CD14-positive monocyte (primary cell): ENCODE measurements at regions not wholly inside any gene's neighbourhood (a gene's known extent, or its start where the extent isn't known, plus 50 kb on each side); places are given as distances from the start of the nearest gene placed in this dataset.

ENCODE experiments used
- DNase-seq, 3 donors: peaks; one replicate each; pipeline ENCODE4 v3.0.0-alpha.2; 2011 to 2022
- H2AFZ ChIP-seq: 2 replicates; pipeline ENCODE4 v1.6.0; 2012; ENCODE audit warnings: mild to moderate bottlenecking, low read depth, low read length, inconsistent platforms; ENCODE audit not compliant: insufficient read depth, poor library complexity, severe bottlenecking
- H3K27ac ChIP-seq, 2 donors: 1 replicate in 1 of 2; 2 replicates in 1 of 2; pipeline ENCODE4 v1.5.1; 2012 to 2013; ENCODE audit warnings: low read length in 2 of 2, control low read depth in 1 of 2, inconsistent platforms in 1 of 2, low read depth in 1 of 2, mild to moderate bottlenecking in 1 of 2
- H3K27me3 ChIP-seq, 2 donors: one replicate each; pipeline versions ENCODE4 v1.6.0 to v1.6.1; 2011 to 2013; ENCODE audit warnings: low read length in 2 of 2; ENCODE audit not compliant: control insufficient read depth in 2 of 2, insufficient read depth in 2 of 2
- H3K36me3 ChIP-seq, 2 donors: replicated peaks in 1 of 2; 1 replicate in 1 of 2; 2 replicates in 1 of 2; pipeline versions ENCODE4 v1.5.1 to v1.6.1; 2012 to 2013; ENCODE audit warnings: low read length in 2 of 2, control low read depth in 1 of 2, inconsistent platforms in 1 of 2, mild to moderate bottlenecking in 1 of 2; ENCODE audit not compliant: insufficient read depth in 2 of 2, control insufficient read depth in 1 of 2
- H3K4me1 ChIP-seq, 2 donors: 1 replicate in 1 of 2; 2 replicates in 1 of 2; pipeline versions ENCODE4 v1.5.1 to v1.6.1; 2012 to 2013; ENCODE audit warnings: low read length in 2 of 2, control low read depth in 1 of 2, inconsistent platforms in 1 of 2, mild to moderate bottlenecking in 1 of 2, moderate library complexity in 1 of 2; ENCODE audit not compliant: insufficient read depth in 2 of 2, control insufficient read depth in 1 of 2
- H3K4me2 ChIP-seq: replicated peaks from 2 replicates; pipeline ENCODE3; 2012; ENCODE audit warnings: low read length, moderate library complexity, mild to moderate bottlenecking; ENCODE audit not compliant: poor library complexity, severe bottlenecking; ENCODE audit errors: extremely low read depth
- H3K4me3 ChIP-seq, 3 experiments: fragments of 200-600 bp in 1 of 3; sonication (generic) in 1 of 3; replicated peaks in 1 of 3; 1 replicate in 2 of 3; 2 replicates in 1 of 3; pipeline ENCODE4 v1.5.1; 2011 to 2013; ENCODE audit warnings: low read length in 3 of 3, mild to moderate bottlenecking in 3 of 3, control low read depth in 2 of 3, low read depth in 2 of 3, inconsistent platforms in 1 of 3, moderate library complexity in 1 of 3
- H3K79me2 ChIP-seq: 2 replicates; pipeline ENCODE4 v1.6.0; 2012; ENCODE audit warnings: mild to moderate bottlenecking, control low read depth, inconsistent platforms, low read length, moderate library complexity; ENCODE audit not compliant: insufficient read depth
- H3K9ac ChIP-seq: 2 replicates; pipeline ENCODE4 v1.6.0; 2017; ENCODE audit warnings: low read length, mild to moderate bottlenecking; ENCODE audit not compliant: insufficient read depth, poor library complexity, severe bottlenecking
- H3K9me3 ChIP-seq, 2 donors: replicated peaks in 1 of 2; 1 replicate in 1 of 2; 2 replicates in 1 of 2; pipeline versions ENCODE4 v1.5.1 to v1.6.1; 2012 to 2013; ENCODE audit warnings: low read length in 2 of 2, control low read depth in 1 of 2; ENCODE audit not compliant: control insufficient read depth in 1 of 2, insufficient read depth in 1 of 2
- H4K20me1 ChIP-seq: 2 replicates; pipeline ENCODE4 v1.6.0; 2012; ENCODE audit warnings: mild to moderate bottlenecking, low read length, control low read depth, moderate library complexity; ENCODE audit not compliant: insufficient read depth
- H3K27ac Mint-ChIP-seq, 7 donors: one replicate each; pipeline ENCODE4 v1.8.0; 2020; ENCODE audit warnings: mild to moderate bottlenecking in 7 of 7, mixed read lengths in 7 of 7, moderate library complexity in 6 of 7, inconsistent platforms in 2 of 7
- H3K27me3 Mint-ChIP-seq, 3 donors: one replicate each; pipeline ENCODE4 v1.8.0; 2021 to 2022; ENCODE audit warnings: low read depth in 3 of 3, mild to moderate bottlenecking in 3 of 3, mixed read lengths in 3 of 3, moderate library complexity in 3 of 3, inconsistent platforms in 1 of 3
- H3K36me3 Mint-ChIP-seq, 2 donors: one replicate each; pipeline ENCODE4 v1.8.0; 2020; ENCODE audit warnings: mixed read lengths in 2 of 2, inconsistent platforms in 1 of 2, mild to moderate bottlenecking in 1 of 2
- H3K4me1 Mint-ChIP-seq: one replicate; pipeline ENCODE4 v1.8.0; 2020; ENCODE audit warnings: mild to moderate bottlenecking, mixed read lengths
- H3K4me3 Mint-ChIP-seq, 2 donors: one replicate each; pipeline ENCODE4 v1.8.0; 2020; ENCODE audit warnings: mild to moderate bottlenecking in 2 of 2, mixed read lengths in 2 of 2, moderate library complexity in 1 of 2
- H3K9me3 Mint-ChIP-seq, 7 donors: one replicate each; pipeline ENCODE4 v1.8.0; 2020 to 2022; ENCODE audit warnings: mixed read lengths in 7 of 7, mild to moderate bottlenecking in 6 of 7, moderate library complexity in 6 of 7, inconsistent platforms in 2 of 7
- CTCF ChIP-seq: fragments of 200-600 bp; IDR thresholded peaks from one replicate; pipeline ENCODE4 v1.8.0; 2022; ENCODE audit warnings: antibody characterized with exemption, mild to moderate bottlenecking
- WGBS: methylation state at CpG from one replicate; pipeline ENCODE4 v1.1.5; 2013; ENCODE audit warnings: missing lambda C conversion rate; ENCODE audit not compliant: insufficient coverage; 5-methylcytosine and 5-hydroxymethylcytosine counted together
- intact Hi-C, 2 donors: fragments of 100-400 bp; cut with micrococcal nuclease; formaldehyde crosslinking; loops; one replicate each; pipeline versions ENCODE4 v1.15.0 to v1.15.1; 2023

- DNase-seq: no peak
- H2AFZ ChIP-seq: no peak overlapping the region
- Mint-ChIP-seq H3K4me3 (no peak overlapping the region), H3K9me3 (no peaks in the 10 kb centered on the region), H3K36me3 (no peaks in the 10 kb centered on the region), H3K27me3 (peaks cover 0 to 4% (median 0%) of the 10 kb centered on the region in 3 donors), H3K4me1 (peaks cover 6% of the 10 kb centered on the region), H3K27ac (no peak overlapping the region)
- H3K4me2 ChIP-seq: no peak overlapping the region
- no peak for TF ChIP-seq CTCF
- H3K9me3 ChIP-seq: no peaks in the 10 kb centered on the region
- H4K20me1 ChIP-seq: no peaks in the 10 kb centered on the region
- no peak overlapping the region for H3K27ac ChIP-seq
- H3K4me1 ChIP-seq: no peaks in the 10 kb centered on the region
- no peak overlapping the region for H3K9ac ChIP-seq
- H3K36me3 ChIP-seq: no peaks in the 10 kb centered on the region
- no peaks in the 10 kb centered on the region for H3K27me3 ChIP-seq
- no peaks in the 10 kb centered on the region for H3K79me2 ChIP-seq
- WGBS: no CpG with 5 or more reads among the region's 2 CpGs
- intact Hi-C loops: no loop called here
- no peak overlapping the region for H3K4me3 ChIP-seq
Measured at GRCh38 chr6:82015526-82015925, 232.0 kb downstream of the IBTK start.

GRCh38 chr6:82015043-82015442, 232.5 kb downstream of the IBTK start:
- no peaks in the 10 kb centered on the region for H3K9me3 Mint-ChIP-seq
- H3K4me3 ChIP-seq: no peak overlapping the region
- peak in 1 of 3 donors; percentile 17 for DNase-seq

More at GRCh38 chr6:82015043-82015442, 232.5 kb downstream of the IBTK start:
- no peak overlapping the region for H3K27ac Mint-ChIP-seq
- intact Hi-C loops: no loop called here
- Histone ChIP-seq H3K9ac (no peak overlapping the region), H3K27me3 (no peaks in the 10 kb centered on the region), H3K79me2 (no peaks in the 10 kb centered on the region), H3K36me3 (no peaks in the 10 kb centered on the region), H2AFZ (no peak overlapping the region), H3K4me2 (no peak overlapping the region), H3K9me3 (no peaks in the 10 kb centered on the region), H3K27ac (no peak overlapping the region), H4K20me1 (no peaks in the 10 kb centered on the region), H3K4me1 (no peaks in the 10 kb centered on the region)
- H3K4me1 Mint-ChIP-seq: peaks cover 6% of the 10 kb centered on the region
- peaks cover 0 to under 1% (median 0%) of the 10 kb centered on the region in 3 donors for H3K27me3 Mint-ChIP-seq
- H3K4me3 Mint-ChIP-seq: no peak overlapping the region
- no peaks in the 10 kb centered on the region for H3K36me3 Mint-ChIP-seq
- TF ChIP-seq CTCF: no peak
- WGBS: 70% methylated on average over 1 of the region's 2 CpGs
